SK-N-SH treated with all-trans-retinoic acid at 6 μM for 48 hours (cell line): ENCODE measurements at regions not wholly inside any gene's neighbourhood (a gene's known extent, or its start where the extent isn't known, plus 50 kb on each side); places are given as distances from the start of the nearest gene placed in this dataset.

Source experiments
- BACH2 ChIP-seq: fragments of 250-450 bp; sonication (Bioruptor Pico); IDR thresholded peaks from 2 replicates; pipeline ENCODE4 v1.9.0; 2021; ENCODE audit warnings: mild to moderate bottlenecking, borderline replicate concordance
- ISL1 ChIP-seq: fragments of 250-450 bp; sonication (Bioruptor Pico); IDR thresholded peaks from 2 replicates; pipeline ENCODE4 v2.1.2; 2022; ENCODE audit warnings: mild to moderate bottlenecking, moderate library complexity
- PPARA ChIP-seq: fragments of 250-450 bp; sonication (Bioruptor Pico); IDR thresholded peaks from 2 replicates; pipeline ENCODE4 v1.5.0; 2020; ENCODE audit warnings: mild to moderate bottlenecking, borderline replicate concordance
- SNAI2 ChIP-seq: fragments of 250-450 bp; sonication (Bioruptor Pico); IDR thresholded peaks from 2 replicates; pipeline ENCODE4 v1.5.0; 2020; ENCODE audit warnings: mild to moderate bottlenecking, moderate library complexity
- TCF4 ChIP-seq: fragments of 250-450 bp; sonication (Bioruptor Pico); IDR thresholded peaks from 2 replicates; pipeline ENCODE4 v1.8.0; 2021; ENCODE audit warnings: mild to moderate bottlenecking, moderate library complexity, borderline replicate concordance
- ZC3H10 ChIP-seq: fragments of 250-450 bp; sonication (Bioruptor Pico); IDR thresholded peaks from 2 replicates; pipeline ENCODE4 v1.5.1; 2021; ENCODE audit warnings: mild to moderate bottlenecking, moderate library complexity
- ZNF8 ChIP-seq: fragments of 450-650 bp; formaldehyde crosslinking; IDR thresholded peaks from 2 replicates; pipeline ENCODE4 v1.5.0; 2020; ENCODE audit warnings: mild to moderate bottlenecking, moderate library complexity
- TF ChIP-seq, protein P1 (sequence below): fragments of 250-450 bp; sonication (Bioruptor Pico); IDR thresholded peaks from 2 replicates; pipeline ENCODE4 v1.8.0; 2020; ENCODE audit warnings: mild to moderate bottlenecking, moderate library complexity, borderline replicate concordance
- TF ChIP-seq, protein P2 (sequence below): fragments of 250-450 bp; sonication (Bioruptor Pico); IDR thresholded peaks from 2 replicates; pipeline ENCODE4 v1.5.0; 2020; ENCODE audit warnings: mild to moderate bottlenecking, moderate library complexity
- TF ChIP-seq, protein P3 (sequence below): fragments of 250-450 bp; sonication (Bioruptor Pico); IDR thresholded peaks from 2 replicates; pipeline ENCODE4 v1.8.0; 2021; ENCODE audit warnings: low read depth, mild to moderate bottlenecking, moderate library complexity, borderline replicate concordance
- TF ChIP-seq, protein P4 (sequence below): fragments of 250-450 bp; sonication (Bioruptor Pico); IDR thresholded peaks from 2 replicates; pipeline ENCODE4 v1.5.1; 2021; ENCODE audit warnings: mild to moderate bottlenecking, moderate library complexity
- TF ChIP-seq, protein P5 (sequence below): fragments of 250-450 bp; sonication (Bioruptor Pico); IDR thresholded peaks from 2 replicates; pipeline ENCODE4 v1.5.1; 2020; ENCODE audit warnings: low read depth, mild to moderate bottlenecking, moderate library complexity

DNA sequence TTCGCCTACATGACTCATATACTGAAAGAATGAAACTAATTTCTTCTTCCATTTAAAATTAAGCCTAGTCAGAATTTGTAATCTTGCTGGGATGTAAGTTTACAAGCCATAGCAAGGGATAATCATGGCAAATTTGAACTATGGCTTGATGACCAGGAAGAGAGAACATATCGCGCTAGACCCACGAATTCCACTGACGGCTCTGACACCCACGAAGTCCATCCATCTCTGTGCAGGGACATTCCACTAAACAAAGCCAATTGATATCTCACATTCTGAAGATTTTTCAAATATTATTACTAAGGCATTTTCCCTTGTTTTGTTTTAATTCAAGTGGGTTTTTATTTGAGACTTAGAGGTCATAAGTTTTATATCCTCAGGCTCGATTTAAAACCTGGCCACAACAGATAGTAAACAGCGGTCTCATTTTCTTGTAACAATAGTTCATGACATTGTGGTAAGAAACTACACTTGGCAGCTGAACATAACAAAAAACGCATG lies 113.0 kb downstream of the QPCT start:
- no peak for TF ChIP-seq ISL1 (CRISPR knock-in tag)
- TF ChIP-seq, protein P1, sequence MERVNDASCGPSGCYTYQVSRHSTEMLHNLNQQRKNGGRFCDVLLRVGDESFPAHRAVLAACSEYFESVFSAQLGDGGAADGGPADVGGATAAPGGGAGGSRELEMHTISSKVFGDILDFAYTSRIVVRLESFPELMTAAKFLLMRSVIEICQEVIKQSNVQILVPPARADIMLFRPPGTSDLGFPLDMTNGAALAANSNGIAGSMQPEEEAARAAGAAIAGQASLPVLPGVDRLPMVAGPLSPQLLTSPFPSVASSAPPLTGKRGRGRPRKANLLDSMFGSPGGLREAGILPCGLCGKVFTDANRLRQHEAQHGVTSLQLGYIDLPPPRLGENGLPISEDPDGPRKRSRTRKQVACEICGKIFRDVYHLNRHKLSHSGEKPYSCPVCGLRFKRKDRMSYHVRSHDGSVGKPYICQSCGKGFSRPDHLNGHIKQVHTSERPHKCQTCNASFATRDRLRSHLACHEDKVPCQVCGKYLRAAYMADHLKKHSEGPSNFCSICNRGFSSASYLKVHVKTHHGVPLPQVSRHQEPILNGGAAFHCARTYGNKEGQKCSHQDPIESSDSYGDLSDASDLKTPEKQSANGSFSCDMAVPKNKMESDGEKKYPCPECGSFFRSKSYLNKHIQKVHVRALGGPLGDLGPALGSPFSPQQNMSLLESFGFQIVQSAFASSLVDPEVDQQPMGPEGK (CRISPR knock-in tag): no peak
- no peak for TF ChIP-seq SNAI2
- no peak for TF ChIP-seq ZNF8
- TF ChIP-seq, protein P2, sequence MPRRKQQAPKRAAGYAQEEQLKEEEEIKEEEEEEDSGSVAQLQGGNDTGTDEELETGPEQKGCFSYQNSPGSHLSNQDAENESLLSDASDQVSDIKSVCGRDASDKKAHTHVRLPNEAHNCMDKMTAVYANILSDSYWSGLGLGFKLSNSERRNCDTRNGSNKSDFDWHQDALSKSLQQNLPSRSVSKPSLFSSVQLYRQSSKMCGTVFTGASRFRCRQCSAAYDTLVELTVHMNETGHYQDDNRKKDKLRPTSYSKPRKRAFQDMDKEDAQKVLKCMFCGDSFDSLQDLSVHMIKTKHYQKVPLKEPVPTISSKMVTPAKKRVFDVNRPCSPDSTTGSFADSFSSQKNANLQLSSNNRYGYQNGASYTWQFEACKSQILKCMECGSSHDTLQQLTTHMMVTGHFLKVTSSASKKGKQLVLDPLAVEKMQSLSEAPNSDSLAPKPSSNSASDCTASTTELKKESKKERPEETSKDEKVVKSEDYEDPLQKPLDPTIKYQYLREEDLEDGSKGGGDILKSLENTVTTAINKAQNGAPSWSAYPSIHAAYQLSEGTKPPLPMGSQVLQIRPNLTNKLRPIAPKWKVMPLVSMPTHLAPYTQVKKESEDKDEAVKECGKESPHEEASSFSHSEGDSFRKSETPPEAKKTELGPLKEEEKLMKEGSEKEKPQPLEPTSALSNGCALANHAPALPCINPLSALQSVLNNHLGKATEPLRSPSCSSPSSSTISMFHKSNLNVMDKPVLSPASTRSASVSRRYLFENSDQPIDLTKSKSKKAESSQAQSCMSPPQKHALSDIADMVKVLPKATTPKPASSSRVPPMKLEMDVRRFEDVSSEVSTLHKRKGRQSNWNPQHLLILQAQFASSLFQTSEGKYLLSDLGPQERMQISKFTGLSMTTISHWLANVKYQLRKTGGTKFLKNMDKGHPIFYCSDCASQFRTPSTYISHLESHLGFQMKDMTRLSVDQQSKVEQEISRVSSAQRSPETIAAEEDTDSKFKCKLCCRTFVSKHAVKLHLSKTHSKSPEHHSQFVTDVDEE (CRISPR knock-in tag): no peak
- TF ChIP-seq PPARA (CRISPR knock-in tag): no peak
- TF ChIP-seq TCF4 (CRISPR knock-in tag): no peak
- TF ChIP-seq ZC3H10: no peak
- no peak for TF ChIP-seq BACH2
- TF ChIP-seq, protein P3, sequence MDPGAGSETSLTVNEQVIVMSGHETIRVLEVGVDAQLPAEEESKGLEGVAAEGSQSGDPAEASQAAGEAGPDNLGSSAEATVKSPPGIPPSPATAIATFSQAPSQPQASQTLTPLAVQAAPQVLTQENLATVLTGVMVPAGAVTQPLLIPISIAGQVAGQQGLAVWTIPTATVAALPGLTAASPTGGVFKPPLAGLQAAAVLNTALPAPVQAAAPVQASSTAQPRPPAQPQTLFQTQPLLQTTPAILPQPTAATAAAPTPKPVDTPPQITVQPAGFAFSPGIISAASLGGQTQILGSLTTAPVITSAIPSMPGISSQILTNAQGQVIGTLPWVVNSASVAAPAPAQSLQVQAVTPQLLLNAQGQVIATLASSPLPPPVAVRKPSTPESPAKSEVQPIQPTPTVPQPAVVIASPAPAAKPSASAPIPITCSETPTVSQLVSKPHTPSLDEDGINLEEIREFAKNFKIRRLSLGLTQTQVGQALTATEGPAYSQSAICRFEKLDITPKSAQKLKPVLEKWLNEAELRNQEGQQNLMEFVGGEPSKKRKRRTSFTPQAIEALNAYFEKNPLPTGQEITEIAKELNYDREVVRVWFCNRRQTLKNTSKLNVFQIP (CRISPR knock-in tag): no peak
- TF ChIP-seq, protein P4, sequence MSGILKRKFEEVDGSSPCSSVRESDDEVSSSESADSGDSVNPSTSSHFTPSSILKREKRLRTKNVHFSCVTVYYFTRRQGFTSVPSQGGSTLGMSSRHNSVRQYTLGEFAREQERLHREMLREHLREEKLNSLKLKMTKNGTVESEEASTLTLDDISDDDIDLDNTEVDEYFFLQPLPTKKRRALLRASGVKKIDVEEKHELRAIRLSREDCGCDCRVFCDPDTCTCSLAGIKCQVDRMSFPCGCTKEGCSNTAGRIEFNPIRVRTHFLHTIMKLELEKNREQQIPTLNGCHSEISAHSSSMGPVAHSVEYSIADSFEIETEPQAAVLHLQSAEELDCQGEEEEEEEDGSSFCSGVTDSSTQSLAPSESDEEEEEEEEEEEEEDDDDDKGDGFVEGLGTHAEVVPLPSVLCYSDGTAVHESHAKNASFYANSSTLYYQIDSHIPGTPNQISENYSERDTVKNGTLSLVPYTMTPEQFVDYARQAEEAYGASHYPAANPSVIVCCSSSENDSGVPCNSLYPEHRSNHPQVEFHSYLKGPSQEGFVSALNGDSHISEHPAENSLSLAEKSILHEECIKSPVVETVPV (CRISPR knock-in tag): no peak
- TF ChIP-seq, protein P5, sequence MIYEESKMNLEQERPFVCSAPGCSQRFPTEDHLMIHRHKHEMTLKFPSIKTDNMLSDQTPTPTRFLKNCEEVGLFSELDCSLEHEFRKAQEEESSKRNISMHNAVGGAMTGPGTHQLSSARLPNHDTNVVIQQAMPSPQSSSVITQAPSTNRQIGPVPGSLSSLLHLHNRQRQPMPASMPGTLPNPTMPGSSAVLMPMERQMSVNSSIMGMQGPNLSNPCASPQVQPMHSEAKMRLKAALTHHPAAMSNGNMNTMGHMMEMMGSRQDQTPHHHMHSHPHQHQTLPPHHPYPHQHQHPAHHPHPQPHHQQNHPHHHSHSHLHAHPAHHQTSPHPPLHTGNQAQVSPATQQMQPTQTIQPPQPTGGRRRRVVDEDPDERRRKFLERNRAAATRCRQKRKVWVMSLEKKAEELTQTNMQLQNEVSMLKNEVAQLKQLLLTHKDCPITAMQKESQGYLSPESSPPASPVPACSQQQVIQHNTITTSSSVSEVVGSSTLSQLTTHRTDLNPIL (CRISPR knock-in tag): no peak
